Kidney (tissue), 13 donors: ENCODE measurements at regions not wholly inside any gene's neighbourhood (a gene's known extent, or its start where the extent isn't known, plus 50 kb on each side); places are given as distances from the start of the nearest gene placed in this dataset.

Experiments used
- DNase-seq, 5 donors: peaks; one replicate each; pipeline ENCODE4 v3.0.0-alpha.2; 2013 to 2020
- FAIRE-seq: peaks from 2 replicates; lab custom pipeline; 2012; peaks lifted over from hg19 to GRCh38; lab: Jason Lieb, UNC
- H3K27ac ChIP-seq, 2 donors: one replicate each; pipeline ENCODE4 v1.7.0; 2013; ENCODE audit warnings: low read depth in 2 of 2, low read length in 2 of 2, inconsistent platforms in 1 of 2
- H3K27me3 ChIP-seq: one replicate; pipeline ENCODE4 v1.7.1; 2013; ENCODE audit warnings: low read length, inconsistent platforms; ENCODE audit not compliant: control insufficient read depth, insufficient read depth
- H3K36me3 ChIP-seq, 3 donors: one replicate each; pipeline versions ENCODE4 v1.7.0 to v1.7.1; 2013; ENCODE audit warnings: low read length in 3 of 3, control low read depth in 1 of 3, inconsistent platforms in 1 of 3; ENCODE audit not compliant: insufficient read depth in 3 of 3, control insufficient read depth in 2 of 3
- H3K4me1 ChIP-seq, 3 donors: one replicate each; pipeline versions ENCODE4 v1.7.0 to v1.7.1; 2013; ENCODE audit warnings: low read length in 3 of 3, inconsistent platforms in 1 of 3, low read depth in 1 of 3; ENCODE audit not compliant: control insufficient read depth in 2 of 3, insufficient read depth in 2 of 3
- H3K4me3 ChIP-seq, 3 donors: one replicate each; pipeline versions ENCODE4 v1.7.0 to v1.8.1; 2013; ENCODE audit warnings: low read length in 3 of 3, control low read depth in 1 of 3, inconsistent platforms in 1 of 3
- H3K9ac ChIP-seq, 3 donors: one replicate each; pipeline versions ENCODE4 v1.7.0 to v1.7.1; 2013; ENCODE audit warnings: low read length in 3 of 3, control low read depth in 1 of 3, inconsistent platforms in 1 of 3
- H3K9me3 ChIP-seq, 3 donors: one replicate each; pipeline versions ENCODE4 v1.7.0 to v1.7.1; 2013; ENCODE audit warnings: low read length in 3 of 3, control low read depth in 1 of 3, inconsistent platforms in 1 of 3; ENCODE audit not compliant: control insufficient read depth in 2 of 3, insufficient read depth in 1 of 3
- intact Hi-C: fragments of 100-400 bp; cut with DNase I; formaldehyde crosslinking; loops from one replicate; pipeline ENCODE4 v1.11.1; 2022
- TF ChIP-seq, protein P1 (sequence below): IDR thresholded peaks from 3 replicates; pipeline ENCODE4 v1.5.1; 2012; ENCODE audit warnings: mild to moderate bottlenecking, moderate library complexity, borderline replicate concordance; ENCODE audit not compliant: insufficient read depth; ENCODE audit errors: extremely low read depth
- donor health status: control.
- donor health status: control.
- donor health status: control.
- donor health status: control.
- donor health status: control.
- donor health status: DM: yes; HTN: yes; CAD: no.
- donor health status: Normal renal cell carcinoma (clear cell type).

DNA sequence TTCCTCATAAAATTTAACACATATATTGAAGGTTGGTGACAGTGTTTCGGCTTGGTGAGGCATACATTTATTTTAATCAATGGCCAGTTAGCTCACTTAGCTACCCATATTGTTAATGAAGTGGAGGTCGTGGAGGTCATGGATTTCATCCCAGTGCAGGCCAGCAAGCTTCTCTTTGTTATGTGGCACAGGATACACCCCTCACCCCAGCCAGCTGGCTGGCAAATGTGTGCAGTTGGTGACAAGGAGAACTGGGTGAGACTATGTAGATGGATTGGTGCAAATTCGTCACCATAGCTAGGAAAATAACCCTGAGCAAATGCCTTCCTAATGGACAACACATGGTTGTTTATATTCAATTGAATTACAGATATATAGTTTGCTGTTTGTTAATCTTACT, 50.5 kb upstream of the FOXP2 start:
- Histone ChIP-seq H3K27ac (no peak overlapping the region), H3K4me3 (no peak overlapping the region), H3K9me3 (no peaks in the 10 kb centered on the region), H3K9ac (no peak overlapping the region), H3K27me3 (no peaks in the 10 kb centered on the region), H3K4me1 (no peaks in the 10 kb centered on the region), H3K36me3 (no peaks in the 10 kb centered on the region)
- no peak for DNase-seq
- TF ChIP-seq, protein P1, sequence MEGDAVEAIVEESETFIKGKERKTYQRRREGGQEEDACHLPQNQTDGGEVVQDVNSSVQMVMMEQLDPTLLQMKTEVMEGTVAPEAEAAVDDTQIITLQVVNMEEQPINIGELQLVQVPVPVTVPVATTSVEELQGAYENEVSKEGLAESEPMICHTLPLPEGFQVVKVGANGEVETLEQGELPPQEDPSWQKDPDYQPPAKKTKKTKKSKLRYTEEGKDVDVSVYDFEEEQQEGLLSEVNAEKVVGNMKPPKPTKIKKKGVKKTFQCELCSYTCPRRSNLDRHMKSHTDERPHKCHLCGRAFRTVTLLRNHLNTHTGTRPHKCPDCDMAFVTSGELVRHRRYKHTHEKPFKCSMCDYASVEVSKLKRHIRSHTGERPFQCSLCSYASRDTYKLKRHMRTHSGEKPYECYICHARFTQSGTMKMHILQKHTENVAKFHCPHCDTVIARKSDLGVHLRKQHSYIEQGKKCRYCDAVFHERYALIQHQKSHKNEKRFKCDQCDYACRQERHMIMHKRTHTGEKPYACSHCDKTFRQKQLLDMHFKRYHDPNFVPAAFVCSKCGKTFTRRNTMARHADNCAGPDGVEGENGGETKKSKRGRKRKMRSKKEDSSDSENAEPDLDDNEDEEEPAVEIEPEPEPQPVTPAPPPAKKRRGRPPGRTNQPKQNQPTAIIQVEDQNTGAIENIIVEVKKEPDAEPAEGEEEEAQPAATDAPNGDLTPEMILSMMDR: no peak
- no peak for FAIRE-seq
- intact Hi-C loops: no loop called here

DNA sequence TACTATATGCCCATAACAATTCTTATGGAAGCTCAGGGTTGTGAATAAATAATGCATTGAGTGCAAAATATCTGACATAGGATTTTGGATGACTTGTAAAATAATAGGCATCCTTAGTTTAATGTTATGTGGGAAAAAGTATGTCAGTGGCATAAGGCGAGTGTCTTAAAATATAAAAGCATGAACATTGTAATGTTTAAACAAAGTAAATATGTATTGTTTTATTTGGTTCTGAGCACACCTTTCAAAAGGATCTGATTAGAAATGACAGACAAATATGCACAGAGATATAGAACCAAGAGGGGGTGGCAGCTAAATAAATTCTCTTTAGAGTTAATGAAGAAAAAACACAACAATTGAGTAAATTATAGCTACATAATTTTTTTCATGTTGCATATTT, 51.3 kb upstream of the FOXP2 start:
- no peak for DNase-seq
- no peak overlapping the region for H3K27ac ChIP-seq
- H3K9me3 ChIP-seq: no peaks in the 10 kb centered on the region
- no peak overlapping the region for H3K4me3 ChIP-seq
- H3K4me1 ChIP-seq: no peaks in the 10 kb centered on the region
- H3K36me3 ChIP-seq: no peaks in the 10 kb centered on the region
- no peaks in the 10 kb centered on the region for H3K27me3 ChIP-seq
- no peak overlapping the region for H3K9ac ChIP-seq
- TF ChIP-seq, protein P1: no peak
- intact Hi-C loops: no loop called here
- no peak for FAIRE-seq

DNA sequence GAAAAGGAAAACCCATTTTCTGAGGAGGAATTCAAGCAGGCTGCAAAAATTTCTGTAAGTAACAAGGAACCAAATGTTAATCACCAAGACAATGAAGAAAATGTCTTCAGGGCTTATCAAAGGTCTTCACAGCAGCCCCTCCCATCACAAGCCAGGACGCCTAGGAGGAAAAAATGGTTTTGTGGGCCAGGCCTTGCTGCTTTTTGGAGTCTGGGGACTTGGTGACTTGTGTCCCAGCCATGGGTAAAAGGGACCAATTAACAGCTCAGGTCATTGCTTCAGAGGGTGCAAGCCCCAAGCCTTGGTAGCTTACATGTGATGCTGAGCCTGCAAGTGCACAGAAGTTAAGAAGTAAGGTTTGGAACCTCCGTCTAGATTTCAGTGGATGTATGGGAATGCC, 55.7 kb upstream of the FOXP2 start:
- Histone ChIP-seq H3K27me3 (no peaks in the 10 kb centered on the region), H3K9me3 (no peaks in the 10 kb centered on the region), H3K4me1 (no peaks in the 10 kb centered on the region), H3K4me3 (no peak overlapping the region), H3K27ac (no peak overlapping the region), H3K36me3 (no peaks in the 10 kb centered on the region), H3K9ac (no peak overlapping the region)
- FAIRE-seq (no peak), DNase-seq (no peak)
- TF ChIP-seq, protein P1: no peak
- intact Hi-C loops: no loop called here

DNA sequence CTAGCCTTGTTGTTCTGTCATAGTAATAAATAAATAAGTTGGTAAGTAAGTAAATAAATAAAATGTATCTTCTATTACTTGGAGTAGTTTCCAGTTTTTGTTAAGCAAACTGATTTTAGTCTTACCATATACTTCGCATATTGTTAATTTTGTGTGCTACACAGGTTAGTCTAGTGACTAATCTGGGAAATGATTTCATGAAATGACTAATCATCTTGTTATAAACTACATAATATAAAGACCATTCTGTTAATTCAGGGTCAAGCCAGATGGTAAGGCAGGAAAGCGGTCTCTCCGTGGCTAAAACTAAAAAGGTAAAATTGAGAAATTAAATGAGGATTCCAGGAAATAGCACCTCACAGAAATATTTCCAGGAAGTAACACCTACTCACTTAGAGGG, 58.5 kb upstream of the FOXP2 start:
- H3K27ac ChIP-seq: no peak overlapping the region
- H3K9me3 ChIP-seq: no peaks in the 10 kb centered on the region
- TF ChIP-seq, protein P1: no peak
- H3K9ac ChIP-seq: no peak overlapping the region
- H3K27me3 ChIP-seq: no peaks in the 10 kb centered on the region
- H3K36me3 ChIP-seq: no peaks in the 10 kb centered on the region
- no peaks in the 10 kb centered on the region for H3K4me1 ChIP-seq
- no peak overlapping the region for H3K4me3 ChIP-seq
- DNase-seq (no peak), FAIRE-seq (no peak)
- intact Hi-C loops: no loop called here
